ENCODE measurements at regions not wholly inside any gene's neighbourhood (a gene's known extent, or its start where the extent isn't known, plus 50 kb on each side); places are given as distances from the start of the nearest gene placed in this dataset.
"Not testable (repeated sequence)": the region's sequence is repeated elsewhere in the genome, so short reads cannot be mapped to it uniquely, and the experiment has no call there.

- H3K9me1 ChIP-seq (ENCODE audit: insufficient read depth, low read length); H2AK9ac ChIP-seq (replicated peaks; ENCODE audit: low read depth, low read length, poor library complexity); H2BK120ac ChIP-seq (ENCODE audit: low read depth, low read length); in situ Hi-C loops (cut with MboI; ENCODE audit: low sequenced_read_pairs); dilution Hi-C loops (cut with HindIII; ENCODE audit: low sequenced_read_pairs, unreplicated experiment); DNase-seq; H3K56ac ChIP-seq (ENCODE audit: extremely low read depth, insufficient read depth, low read length); ATAC-seq (ENCODE audit: low read depth); H3K79me1 ChIP-seq (ENCODE audit: low read depth in 1 of 2, low read length in 2 of 2); H3K27me3 ChIP-seq (ENCODE audit: control insufficient read depth, insufficient read depth, low read length); H3K23ac ChIP-seq (ENCODE audit: low read depth, low read length); H2AFZ ChIP-seq (replicated peaks; ENCODE audit: low read length, poor library complexity); CTCF ChIA-PET; H4K20me1 ChIP-seq (ENCODE audit: insufficient read depth, low read length); H2BK20ac ChIP-seq (ENCODE audit: low read depth, low read length); H3K4me2 ChIP-seq (ENCODE audit: low read depth, low read length); H3K18ac ChIP-seq (ENCODE audit: low read depth, low read length); H2BK15ac ChIP-seq (ENCODE audit: low read depth, low read length); H3K4me1 ChIP-seq (ENCODE audit: control insufficient read depth, insufficient read depth, low read length); H4K5ac ChIP-seq (ENCODE audit: low read depth, low read length); H3K9ac ChIP-seq (ENCODE audit: low read depth, low read length); H3K4ac ChIP-seq (ENCODE audit: low read depth, low read length); H3K9me3 ChIP-seq (ENCODE audit: control insufficient read depth, insufficient read depth, low read length); H3K4me3 ChIP-seq (ENCODE audit: insufficient read depth, low read depth, low read length); POLR2A ChIA-PET (ENCODE audit: unreplicated experiment); H4K91ac ChIP-seq (ENCODE audit: insufficient read depth, low read depth, low read length); H2BK5ac ChIP-seq (ENCODE audit: low read depth, low read length, poor library complexity, severe bottlenecking); H3K36me3 ChIP-seq (ENCODE audit: control insufficient read depth, insufficient read depth, low read length); H2AK5ac ChIP-seq (ENCODE audit: low read depth, low read length); H4K8ac ChIP-seq (ENCODE audit: low read depth in 2 of 2, low read length in 2 of 2); H3K27ac ChIP-seq (ENCODE audit: insufficient read depth, low read length); intact Hi-C loops (cut with micrococcal nuclease); BruUV-seq (replicated peaks); H3K14ac ChIP-seq (replicated peaks; ENCODE audit: low read depth, low read length): not testable (repeated sequence)
- WGBS, 2 experiments (ENCODE audit: extremely low coverage in 2 of 2, insufficient read length in 1 of 2), result 33% methylated on average over 3 of the region's 4 CpGs; no CpG with 5 or more reads in 1 of the 2 experiments
Observed at GRCh38 chr20:41685145-41685544, 67.0 kb upstream of the CHD6 start.
